ENCODE measurements at regions not wholly inside any gene's neighbourhood (a gene's known extent, or its start where the extent isn't known, plus 50 kb on each side); places are given as distances from the start of the nearest gene placed in this dataset.

DNA sequence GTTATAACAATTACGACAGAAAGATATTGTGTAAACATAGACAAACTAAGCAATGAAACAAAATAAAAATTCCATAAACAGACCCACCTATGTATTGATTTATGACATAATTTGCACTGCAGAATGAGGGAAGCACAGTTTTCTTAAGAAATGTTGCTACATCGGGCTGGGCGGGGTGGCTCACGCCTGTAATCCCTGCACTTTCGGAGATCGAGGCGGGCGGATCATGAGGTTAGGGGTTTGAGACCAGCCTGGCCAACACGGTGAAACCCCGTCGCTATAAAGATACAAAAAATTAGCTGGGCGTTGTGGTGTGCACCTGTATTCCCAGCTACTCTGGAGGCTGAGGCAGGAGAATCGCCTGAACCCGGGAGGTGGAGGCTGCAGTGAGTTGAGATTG, 1344.4 kb upstream of the WWC1 start:
- no peaks in the 10 kb centered on the region for H3K27me3 ChIP-seq (replicated peaks; ENCODE audit: insufficient read depth)
- no peaks in the 10 kb centered on the region for H4K20me1 ChIP-seq (ENCODE audit: insufficient read depth)
- H3K79me2 ChIP-seq (ENCODE audit: insufficient read depth) = no peaks in the 10 kb centered on the region
- no peaks in the 10 kb centered on the region for H3K9me3 ChIP-seq (ENCODE audit: low read depth)
- no peak overlapping the region for H3K9ac ChIP-seq
- TF ChIP-seq EZH2 (IDR thresholded peaks at IDR 0.05; ENCODE audit: insufficient read depth, poor library complexity, severe bottlenecking) (no peak), EZH2phosphoT487 (IDR thresholded peaks at IDR 0.05; ENCODE audit: insufficient read depth, low read depth) (no peak)
- H3K4me3 ChIP-seq = no peak overlapping the region
- no peak overlapping the region for H3K4me2 ChIP-seq (ENCODE audit: unreplicated experiment)
- H3K27ac ChIP-seq = no peak overlapping the region
- in situ Hi-C loops (cut with MboI) = no loop called here
- WGBS, 2 experiments (ENCODE audit: low coverage in 1 of 2, low lambda C conversion rate in 2 of 2, missing lambda C conversion rate in 2 of 2) = 61 to 63% methylated on average over 14 of the region's 14 CpGs
- no peaks in the 10 kb centered on the region for H3K4me1 ChIP-seq (ENCODE audit: insufficient read depth)
- no peaks in the 10 kb centered on the region for H3F3A ChIP-seq (ENCODE audit: insufficient read depth)
- no peaks in the 10 kb centered on the region for H3K36me3 ChIP-seq (ENCODE audit: low read depth)
- H2AFZ ChIP-seq = no peak overlapping the region
- no peaks in the 10 kb centered on the region for H3K9me2 ChIP-seq (ENCODE audit: insufficient read depth)
- DNase-seq = no peak

GRCh38 chr5:166948679-166949078, 1342.8 kb upstream of the WWC1 start:
- no peaks in the 10 kb centered on the region for H3F3A ChIP-seq (ENCODE audit: insufficient read depth)
- DNase-seq = no peak
- no peaks in the 10 kb centered on the region for H3K9me3 ChIP-seq (ENCODE audit: low read depth)
- H3K9me2 ChIP-seq (ENCODE audit: insufficient read depth) = no peaks in the 10 kb centered on the region
- H3K36me3 ChIP-seq (ENCODE audit: low read depth) = no peaks in the 10 kb centered on the region
- H3K9ac ChIP-seq = no peak overlapping the region
- no peaks in the 10 kb centered on the region for H3K27me3 ChIP-seq (replicated peaks; ENCODE audit: insufficient read depth)
- no peak overlapping the region for H3K4me2 ChIP-seq (ENCODE audit: unreplicated experiment)
- H3K27ac ChIP-seq = no peak overlapping the region
- in situ Hi-C loops (cut with MboI) = no loop called here
- H3K4me3 ChIP-seq = no peak overlapping the region
- H3K79me2 ChIP-seq (ENCODE audit: insufficient read depth) = no peaks in the 10 kb centered on the region
- 19 to 20% methylated on average over 3 of the region's 3 CpGs for WGBS, 2 experiments (ENCODE audit: low coverage in 1 of 2, low lambda C conversion rate in 2 of 2, missing lambda C conversion rate in 2 of 2)
- H3K4me1 ChIP-seq (ENCODE audit: insufficient read depth) = no peaks in the 10 kb centered on the region
- TF ChIP-seq EZH2 (IDR thresholded peaks at IDR 0.05; ENCODE audit: insufficient read depth, poor library complexity, severe bottlenecking) (no peak), EZH2phosphoT487 (IDR thresholded peaks at IDR 0.05; ENCODE audit: insufficient read depth, low read depth) (no peak)
- no peaks in the 10 kb centered on the region for H4K20me1 ChIP-seq (ENCODE audit: insufficient read depth)
- no peak overlapping the region for H2AFZ ChIP-seq

- H3K4me1 ChIP-seq (ENCODE audit: insufficient read depth) = no peaks in the 10 kb centered on the region
- no peak overlapping the region for H3K4me3 ChIP-seq
- H3K27ac ChIP-seq = no peak overlapping the region
- no peaks in the 10 kb centered on the region for H3K9me2 ChIP-seq (ENCODE audit: insufficient read depth)
- no peaks in the 10 kb centered on the region for H3K36me3 ChIP-seq (ENCODE audit: low read depth)
- TF ChIP-seq EZH2 (IDR thresholded peaks at IDR 0.05; ENCODE audit: insufficient read depth, poor library complexity, severe bottlenecking) (no peak), EZH2phosphoT487 (IDR thresholded peaks at IDR 0.05; ENCODE audit: insufficient read depth, low read depth) (no peak)
- DNase-seq = no peak
- in situ Hi-C loops (cut with MboI) = no loop called here
- H3K4me2 ChIP-seq (ENCODE audit: unreplicated experiment) = no peak overlapping the region
- H3F3A ChIP-seq (ENCODE audit: insufficient read depth) = no peaks in the 10 kb centered on the region
- H4K20me1 ChIP-seq (ENCODE audit: insufficient read depth) = no peaks in the 10 kb centered on the region
- H2AFZ ChIP-seq = no peak overlapping the region
- H3K9me3 ChIP-seq (ENCODE audit: low read depth) = no peaks in the 10 kb centered on the region
- H3K27me3 ChIP-seq (replicated peaks; ENCODE audit: insufficient read depth) = no peaks in the 10 kb centered on the region
- WGBS, 2 experiments (ENCODE audit: low coverage in 1 of 2, low lambda C conversion rate in 2 of 2, missing lambda C conversion rate in 2 of 2) = 12 to 13% methylated on average over 4 of the region's 4 CpGs
- no peak overlapping the region for H3K9ac ChIP-seq
- no peaks in the 10 kb centered on the region for H3K79me2 ChIP-seq (ENCODE audit: insufficient read depth)
These were observed 1339.4 kb upstream of the WWC1 start for GRCh38 chr5:166952048-166952447.

- Histone ChIP-seq H3K79me2 (ENCODE audit: insufficient read depth) (no peaks in the 10 kb centered on the region), H3K36me3 (ENCODE audit: low read depth) (no peaks in the 10 kb centered on the region), H3K27me3 (replicated peaks; ENCODE audit: insufficient read depth) (no peaks in the 10 kb centered on the region), H2AFZ (no peak overlapping the region), H3F3A (ENCODE audit: insufficient read depth) (no peaks in the 10 kb centered on the region), H3K4me2 (ENCODE audit: unreplicated experiment) (no peak overlapping the region), H3K27ac (no peak overlapping the region), H3K9me2 (ENCODE audit: insufficient read depth) (no peaks in the 10 kb centered on the region), H3K4me1 (ENCODE audit: insufficient read depth) (no peaks in the 10 kb centered on the region), H4K20me1 (ENCODE audit: insufficient read depth) (no peaks in the 10 kb centered on the region), H3K9ac (no peak overlapping the region), H3K4me3 (no peak overlapping the region), H3K9me3 (ENCODE audit: low read depth) (peaks cover 4% of the 10 kb centered on the region)
- no peak for DNase-seq
- no peak for TF ChIP-seq EZH2phosphoT487 (IDR thresholded peaks at IDR 0.05; ENCODE audit: insufficient read depth, low read depth)
- no peak for TF ChIP-seq EZH2 (IDR thresholded peaks at IDR 0.05; ENCODE audit: insufficient read depth, poor library complexity, severe bottlenecking)
- in situ Hi-C loops (cut with MboI) = no loop called here
- 19 to 28% methylated on average over 3 of the region's 3 CpGs for WGBS, 2 experiments (ENCODE audit: low coverage in 1 of 2, low lambda C conversion rate in 2 of 2, missing lambda C conversion rate in 2 of 2)
These were observed 1333.7 kb upstream of the WWC1 start for GRCh38 chr5:166957782-166958181.

GRCh38 chr5:166959766-166960165, 1331.7 kb upstream of the WWC1 start:
- H3K4me3 ChIP-seq = no peak overlapping the region
- no peaks in the 10 kb centered on the region for H4K20me1 ChIP-seq (ENCODE audit: insufficient read depth)
- H3K27me3 ChIP-seq (replicated peaks; ENCODE audit: insufficient read depth) = no peaks in the 10 kb centered on the region
- in situ Hi-C loops (cut with MboI) = no loop called here
- H3K27ac ChIP-seq = no peak overlapping the region
- H2AFZ ChIP-seq = no peak overlapping the region
- WGBS, 2 experiments (ENCODE audit: low coverage in 1 of 2, low lambda C conversion rate in 2 of 2, missing lambda C conversion rate in 2 of 2) = 24 to 38% methylated on average over 1 of the region's 1 CpG
- no peak overlapping the region for H3K4me2 ChIP-seq (ENCODE audit: unreplicated experiment)
- H3K9me2 ChIP-seq (ENCODE audit: insufficient read depth) = no peaks in the 10 kb centered on the region
- no peaks in the 10 kb centered on the region for H3F3A ChIP-seq (ENCODE audit: insufficient read depth)
- no peak for DNase-seq
- no peaks in the 10 kb centered on the region for H3K79me2 ChIP-seq (ENCODE audit: insufficient read depth)
- H3K4me1 ChIP-seq (ENCODE audit: insufficient read depth) = no peaks in the 10 kb centered on the region
- H3K9me3 ChIP-seq (ENCODE audit: low read depth) = peaks cover 4% of the 10 kb centered on the region
- TF ChIP-seq EZH2 (IDR thresholded peaks at IDR 0.05; ENCODE audit: insufficient read depth, poor library complexity, severe bottlenecking) = no peak
- TF ChIP-seq EZH2phosphoT487 (IDR thresholded peaks at IDR 0.05; ENCODE audit: insufficient read depth, low read depth) = no peak
- no peaks in the 10 kb centered on the region for H3K36me3 ChIP-seq (ENCODE audit: low read depth)
- no peak overlapping the region for H3K9ac ChIP-seq
